HG02870 (cell line): ENCODE measurements at regions not wholly inside any gene's neighbourhood (a gene's known extent, or its start where the extent isn't known, plus 50 kb on each side); places are given as distances from the start of the nearest gene placed in this dataset.

Experiments
- ATAC-seq: cut with Tn5 transposase; IDR thresholded peaks from one replicate; pipeline ENCODE4 v1.9.1; 2021; ENCODE audit warnings: mild to moderate bottlenecking, moderate library complexity; ENCODE audit not compliant: unreplicated experiment

- ATAC-seq: no peak
These were observed 319.4 kb downstream of the BRINP2 start for GRCh38 chr1:177490036-177490639.

GRCh38 chr1:177488722-177489121 is 318.0 kb downstream of the BRINP2 start:
- no peak for ATAC-seq

GRCh38 chr1:177487481-177487880 is 316.7 kb downstream of the BRINP2 start:
- no peak for ATAC-seq

GRCh38 chr1:177480741-177481305 is 310.1 kb downstream of the BRINP2 start:
- no peak for ATAC-seq

GRCh38 chr1:177479600-177479999 is 308.8 kb downstream of the BRINP2 start:
- ATAC-seq: no peak

GRCh38 chr1:177476676-177477075 is 305.9 kb downstream of the BRINP2 start:
- ATAC-seq: no peak

- no peak for ATAC-seq
These were observed 301.8 kb downstream of the BRINP2 start for GRCh38 chr1:177472567-177472966.

- ATAC-seq: no peak
These were observed 300.5 kb downstream of the BRINP2 start for GRCh38 chr1:177471244-177471643.

GRCh38 chr1:177469519-177469918 is 298.8 kb downstream of the BRINP2 start:
- ATAC-seq: no peak

GRCh38 chr1:177466286-177466685 is 295.5 kb downstream of the BRINP2 start:
- ATAC-seq: no peak

- no peak for ATAC-seq
These were observed 293.9 kb downstream of the BRINP2 start for GRCh38 chr1:177464686-177465085.

- no peak for ATAC-seq
These were observed 280.4 kb downstream of the BRINP2 start for GRCh38 chr1:177451191-177451590.

GRCh38 chr1:177448652-177449357 is 278.0 kb downstream of the BRINP2 start:
- no peak for ATAC-seq

GRCh38 chr1:177448036-177448615 is 277.4 kb downstream of the BRINP2 start:
- ATAC-seq: no peak

GRCh38 chr1:177444997-177445746 is 274.4 kb downstream of the BRINP2 start:
- no peak for ATAC-seq

- ATAC-seq: no peak
These were observed 272.2 kb downstream of the BRINP2 start for GRCh38 chr1:177443003-177443402.

GRCh38 chr1:177442584-177442983 is 271.8 kb downstream of the BRINP2 start:
- no peak for ATAC-seq

- no peak for ATAC-seq
These were observed 270.5 kb downstream of the BRINP2 start for GRCh38 chr1:177441281-177441680.

GRCh38 chr1:177440821-177441220 is 270.1 kb downstream of the BRINP2 start:
- no peak for ATAC-seq

- ATAC-seq: no peak
These were observed 268.5 kb downstream of the BRINP2 start for GRCh38 chr1:177439301-177439700.

GRCh38 chr1:177435364-177435763 is 264.6 kb downstream of the BRINP2 start:
- no peak for ATAC-seq
